ENCODE measurements at regions not wholly inside any gene's neighbourhood (a gene's known extent, or its start where the extent isn't known, plus 50 kb on each side); places are given as distances from the start of the nearest gene placed in this dataset.

- no peak for TF ChIP-seq JUN (IDR thresholded peaks at IDR 0.05)
- TF ChIP-seq, protein P1, sequence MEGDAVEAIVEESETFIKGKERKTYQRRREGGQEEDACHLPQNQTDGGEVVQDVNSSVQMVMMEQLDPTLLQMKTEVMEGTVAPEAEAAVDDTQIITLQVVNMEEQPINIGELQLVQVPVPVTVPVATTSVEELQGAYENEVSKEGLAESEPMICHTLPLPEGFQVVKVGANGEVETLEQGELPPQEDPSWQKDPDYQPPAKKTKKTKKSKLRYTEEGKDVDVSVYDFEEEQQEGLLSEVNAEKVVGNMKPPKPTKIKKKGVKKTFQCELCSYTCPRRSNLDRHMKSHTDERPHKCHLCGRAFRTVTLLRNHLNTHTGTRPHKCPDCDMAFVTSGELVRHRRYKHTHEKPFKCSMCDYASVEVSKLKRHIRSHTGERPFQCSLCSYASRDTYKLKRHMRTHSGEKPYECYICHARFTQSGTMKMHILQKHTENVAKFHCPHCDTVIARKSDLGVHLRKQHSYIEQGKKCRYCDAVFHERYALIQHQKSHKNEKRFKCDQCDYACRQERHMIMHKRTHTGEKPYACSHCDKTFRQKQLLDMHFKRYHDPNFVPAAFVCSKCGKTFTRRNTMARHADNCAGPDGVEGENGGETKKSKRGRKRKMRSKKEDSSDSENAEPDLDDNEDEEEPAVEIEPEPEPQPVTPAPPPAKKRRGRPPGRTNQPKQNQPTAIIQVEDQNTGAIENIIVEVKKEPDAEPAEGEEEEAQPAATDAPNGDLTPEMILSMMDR (IDR thresholded peaks at IDR 0.05) = no peak
- TF ChIP-seq E2F6 (IDR thresholded peaks at IDR 0.05; ENCODE audit: borderline replicate concordance, low read depth) = no peak
- TF ChIP-seq NR3C1 (IDR thresholded peaks at IDR 0.05) = no peak
- no peak for TF ChIP-seq POLR2A (IDR thresholded peaks at IDR 0.05; ENCODE audit: low read length)
- TF ChIP-seq, protein P2, sequence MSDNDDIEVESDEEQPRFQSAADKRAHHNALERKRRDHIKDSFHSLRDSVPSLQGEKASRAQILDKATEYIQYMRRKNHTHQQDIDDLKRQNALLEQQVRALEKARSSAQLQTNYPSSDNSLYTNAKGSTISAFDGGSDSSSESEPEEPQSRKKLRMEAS (IDR thresholded peaks at IDR 0.05) = no peak
Observed at GRCh38 chr5:53739111-53739510, 178.7 kb downstream of the NDUFS4 start.

Measured in A549 (cell line).